ENCODE measurements at regions not wholly inside any gene's neighbourhood (a gene's known extent, or its start where the extent isn't known, plus 50 kb on each side); places are given as distances from the start of the nearest gene placed in this dataset.
"Not testable (repeated sequence)": the region's sequence is repeated elsewhere in the genome, so short reads cannot be mapped to it uniquely, and the experiment has no call there.

GRCh38 chr4:174183259-174183658 lies 100.2 kb downstream of the FBXO8 start:
- no peak for DNase-seq

GRCh38 chr4:174181827-174182226 lies 101.6 kb downstream of the FBXO8 start:
- no peak for DNase-seq

GRCh38 chr4:174177536-174177935 lies 105.9 kb downstream of the FBXO8 start:
- no peak for DNase-seq

- DNase-seq = not testable (repeated sequence)
These were observed 107.6 kb downstream of the FBXO8 start for GRCh38 chr4:174175836-174176235.

GRCh38 chr4:174173360-174173759 lies 110.1 kb downstream of the FBXO8 start:
- DNase-seq = no peak

- DNase-seq = no peak
These were observed 111.2 kb downstream of the FBXO8 start for GRCh38 chr4:174172274-174172673.

- no peak for DNase-seq
These were observed 112.6 kb downstream of the FBXO8 start for GRCh38 chr4:174170906-174171305.

- DNase-seq = no peak
These were observed 113.4 kb downstream of the FBXO8 start for GRCh38 chr4:174170091-174170490.

- DNase-seq = no peak
These were observed 126.3 kb downstream of the FBXO8 start for GRCh38 chr4:174157106-174157607.

- peak; percentile 6 for DNase-seq
These were observed 127.1 kb downstream of the FBXO8 start for GRCh38 chr4:174156239-174156826.

- no peak for DNase-seq
These were observed 129.1 kb downstream of the FBXO8 start for GRCh38 chr4:174154215-174154854.

GRCh38 chr4:174152717-174153466 lies 130.6 kb downstream of the FBXO8 start:
- DNase-seq = no peak

GRCh38 chr4:174147863-174148262 lies 135.6 kb downstream of the FBXO8 start:
- no peak for DNase-seq

- DNase-seq = no peak
These were observed 139.4 kb downstream of the FBXO8 start for GRCh38 chr4:174144106-174144505.

- DNase-seq = no peak
These were observed 141.6 kb downstream of the FBXO8 start for GRCh38 chr4:174141876-174142275.

- no peak for DNase-seq
These were observed 144.9 kb downstream of the FBXO8 start for GRCh38 chr4:174138616-174139015.

GRCh38 chr4:174137698-174138097 lies 145.8 kb downstream of the FBXO8 start:
- no peak for DNase-seq

- no peak for DNase-seq
These were observed 147.5 kb downstream of the FBXO8 start for GRCh38 chr4:174135936-174136406.

GRCh38 chr4:174135530-174135929 lies 147.9 kb downstream of the FBXO8 start:
- no peak for DNase-seq

GRCh38 chr4:174134361-174134760 lies 149.1 kb downstream of the FBXO8 start:
- no peak for DNase-seq

GRCh38 chr4:174133551-174133950 lies 149.9 kb downstream of the FBXO8 start:
- no peak for DNase-seq

GRCh38 chr4:174131901-174132300 lies 151.6 kb downstream of the FBXO8 start:
- DNase-seq = no peak

GRCh38 chr4:174122705-174123104 lies 160.8 kb downstream of the FBXO8 start:
- DNase-seq = no peak

Data from NCI-H1092 (cell line).